GM23338 (cell line): ENCODE measurements at regions not wholly inside any gene's neighbourhood (a gene's known extent, or its start where the extent isn't known, plus 50 kb on each side); places are given as distances from the start of the nearest gene placed in this dataset.

Experiments used
- ETS1 ChIP-seq: IDR thresholded peaks from 2 replicates; pipeline ENCODE4 v1.6.1; 2016; ENCODE audit warnings: antibody characterized with exemption
- NANOG ChIP-seq: IDR thresholded peaks from 2 replicates; pipeline ENCODE4 v1.6.1; 2016; ENCODE audit warnings: antibody characterized with exemption, borderline replicate concordance
- POLR2AphosphoS5 ChIP-seq: IDR thresholded peaks from 2 replicates; pipeline ENCODE4 v1.6.1; 2016; ENCODE audit warnings: antibody characterized with exemption, low read depth
- REST ChIP-seq: IDR thresholded peaks from one replicate; pipeline ENCODE4 v1.6.1; 2018; ENCODE audit warnings: antibody characterized with exemption; ENCODE audit not compliant: unreplicated experiment
- ZNF331 ChIP-seq: fragments of 250-450 bp; sonication (Bioruptor Pico); IDR thresholded peaks from 2 replicates; pipeline ENCODE4 v1.5.0; 2020; ENCODE audit warnings: low read depth, mild to moderate bottlenecking, moderate library complexity
- ZNF462 ChIP-seq: fragments of 250-450 bp; sonication (Bioruptor Pico); IDR thresholded peaks from 2 replicates; pipeline ENCODE4 v1.5.0; 2020; ENCODE audit warnings: mild to moderate bottlenecking, moderate library complexity

- no peak for TF ChIP-seq REST
- no peak for TF ChIP-seq ETS1
- no peak for TF ChIP-seq ZNF331 (CRISPR knock-in tag)
- TF ChIP-seq ZNF462 (CRISPR knock-in tag) = no peak
- no peak for TF ChIP-seq NANOG
- TF ChIP-seq POLR2AphosphoS5 = no peak
Observed at GRCh38 chr13:21282065-21282464, 105.6 kb downstream of the MRPL57 start (continued).
